OCI-LY1 (cell line): ENCODE measurements at regions not wholly inside any gene's neighbourhood (a gene's known extent, or its start where the extent isn't known, plus 50 kb on each side); places are given as distances from the start of the nearest gene placed in this dataset.

Experiments used
- CTCF ChIP-seq: fragments of 200-600 bp; sonication (generic), shearing (Covaris generic); IDR thresholded peaks from 2 replicates; pipeline ENCODE4 v1.5.1; 2017; ENCODE audit warnings: mild to moderate bottlenecking, antibody characterized with exemption, low read length, moderate library complexity, mixed read lengths
- EZH2 ChIP-seq: fragments of 200-600 bp; sonication (generic), shearing (Covaris generic); IDR thresholded peaks from 2 replicates; pipeline ENCODE4 v1.8.0; 2017; ENCODE audit warnings: borderline replicate concordance, mixed run types, mild to moderate bottlenecking, antibody characterized with exemption, low read length, moderate library complexity, mixed read lengths

- TF ChIP-seq CTCF: no peak
- TF ChIP-seq EZH2: no peak
Measured at GRCh38 chr11:70872955-70873735, 379.2 kb downstream of the SHANK2 start.
